ENCODE measurements at regions not wholly inside any gene's neighbourhood (a gene's known extent, or its start where the extent isn't known, plus 50 kb on each side); places are given as distances from the start of the nearest gene placed in this dataset.

- no peak overlapping the region for H3K4me3 ChIP-seq
- H3F3A ChIP-seq (replicated peaks; ENCODE audit: low read depth): no peaks in the 10 kb centered on the region
- Mint-ChIP-seq H3K4me3 (no peak overlapping the region), H3K27me3 (ENCODE audit: insufficient read depth, low read depth, poor library complexity) (peaks cover 2% of the 10 kb centered on the region), H3K4me1 (peaks cover 2% of the 10 kb centered on the region; the same call in 1 of the 3 replicates), H3K36me3 (ENCODE audit: low read depth) (peaks cover 9% of the 10 kb centered on the region; the same call in 2 of the 3 replicates), H3K27ac (no peak overlapping the region), H3K9me3 (peaks cover 20% of the 10 kb centered on the region)
- DNase-seq (ENCODE audit: low spot score) (no peak), ATAC-seq (no peak)
- no peaks in the 10 kb centered on the region for H3K79me2 ChIP-seq (replicated peaks; ENCODE audit: insufficient read depth)
- TF ChIP-seq CREB1 (CRISPR knock-in tag; IDR thresholded peaks at IDR 0.05; ENCODE audit: low read depth) (no peak), NANOG (IDR thresholded peaks at IDR 0.05; ENCODE audit: borderline replicate concordance) (no peak), ZNF331 (CRISPR knock-in tag; IDR thresholded peaks at IDR 0.05; ENCODE audit: low read depth) (no peak), EZH2phosphoT487 (IDR thresholded peaks at IDR 0.05; ENCODE audit: unreplicated experiment) (no peak), POLR2AphosphoS5 (IDR thresholded peaks at IDR 0.05; ENCODE audit: low read depth) (no peak), REST (IDR thresholded peaks at IDR 0.05; ENCODE audit: unreplicated experiment) (no peak), ZNF114 (CRISPR knock-in tag; IDR thresholded peaks at IDR 0.05) (no peak), CTCF (conservative IDR thresholded peaks at IDR 0.05; ENCODE audit: low read depth in 2 of 2) (no peak), ZNF462 (CRISPR knock-in tag; IDR thresholded peaks at IDR 0.05) (no peak)
- H4K20me1 ChIP-seq (replicated peaks; ENCODE audit: insufficient read depth): no peaks in the 10 kb centered on the region
- H2AFZ ChIP-seq: no peak overlapping the region
- peaks cover 13% of the 10 kb centered on the region for H3K9me2 ChIP-seq (ENCODE audit: insufficient read depth)
- H3K27me3 ChIP-seq (ENCODE audit: insufficient read depth): no peaks in the 10 kb centered on the region
- H3K4me2 ChIP-seq: no peak overlapping the region
- H3K4me1 ChIP-seq (ENCODE audit: insufficient read depth): peaks cover 5% of the 10 kb centered on the region; the same call in 1 of the 2 replicates
- H3K27ac ChIP-seq (ENCODE audit: low read depth): no peak overlapping the region
- 0 out of 2 replicates have a peak, but pooled peaks cover 2% of the 10 kb centered on the region for H3K36me3 ChIP-seq (ENCODE audit: insufficient read depth)
Observed at GRCh38 chr6:4624726-4625125, 151.5 kb upstream of the CDYL start.

Data from GM23338 (cell line).